Erythroblast (primary cell): ENCODE measurements at regions not wholly inside any gene's neighbourhood (a gene's known extent, or its start where the extent isn't known, plus 50 kb on each side); places are given as distances from the start of the nearest gene placed in this dataset.

Experiments used
- GATA1 ChIP-seq: IDR thresholded peaks from 2 replicates; pipeline ENCODE4 v1.6.1; 2011; ENCODE audit warnings: low read depth, mild to moderate bottlenecking, control low read depth, low read length, moderate library complexity
- POLR2A ChIP-seq: IDR thresholded peaks from 2 replicates; pipeline ENCODE4 v1.6.1; 2011; ENCODE audit warnings: mild to moderate bottlenecking, low read length

- no peak for TF ChIP-seq GATA1
- TF ChIP-seq POLR2A = no peak
Measured at GRCh38 chr2:34123996-34124785, 525.1 kb upstream of the FAM98A start.
